ENCODE measurements at regions not wholly inside any gene's neighbourhood (a gene's known extent, or its start where the extent isn't known, plus 50 kb on each side); places are given as distances from the start of the nearest gene placed in this dataset.

- Mint-ChIP-seq H3K27me3 (no peaks in the 10 kb centered on the region), H3K36me3 (no peaks in the 10 kb centered on the region), H3K4me3 (no peak overlapping the region), H3K4me1 (no peaks in the 10 kb centered on the region), H3K27ac (no peak overlapping the region), H3K9me3 (peaks cover 6% of the 10 kb centered on the region)
- ATAC-seq (ENCODE audit: low read depth) (no peak), DNase-seq (no peak)
- POLR2A ChIA-PET: no interaction called here
Measured at GRCh38 chr2:34991508-34992274, 1363.9 kb upstream of the CRIM1 start.

- Mint-ChIP-seq H3K36me3 (no peaks in the 10 kb centered on the region), H3K4me3 (no peak overlapping the region), H3K9me3 (peaks cover 3% of the 10 kb centered on the region), H3K27ac (no peak overlapping the region), H3K4me1 (no peaks in the 10 kb centered on the region), H3K27me3 (no peaks in the 10 kb centered on the region)
- ATAC-seq (ENCODE audit: low read depth): no peak
- POLR2A ChIA-PET: no interaction called here
- no peak for DNase-seq
Measured at GRCh38 chr2:34985474-34985873, 1370.1 kb upstream of the CRIM1 start.

GRCh38 chr2:34980689-34981088, 1374.9 kb upstream of the CRIM1 start:
- POLR2A ChIA-PET: no interaction called here
- DNase-seq (no peak), ATAC-seq (ENCODE audit: low read depth) (no peak)
- H3K4me1 Mint-ChIP-seq: no peaks in the 10 kb centered on the region
- peaks cover 5% of the 10 kb centered on the region for H3K9me3 Mint-ChIP-seq
- no peak overlapping the region for H3K27ac Mint-ChIP-seq
- no peak overlapping the region for H3K4me3 Mint-ChIP-seq
- no peaks in the 10 kb centered on the region for H3K27me3 Mint-ChIP-seq
- H3K36me3 Mint-ChIP-seq: no peaks in the 10 kb centered on the region

- Mint-ChIP-seq H3K4me1 (no peaks in the 10 kb centered on the region), H3K27me3 (no peaks in the 10 kb centered on the region), H3K9me3 (peaks cover 7% of the 10 kb centered on the region), H3K27ac (no peak overlapping the region), H3K4me3 (no peak overlapping the region), H3K36me3 (no peaks in the 10 kb centered on the region)
- no peak for DNase-seq
- no peak for ATAC-seq (ENCODE audit: low read depth)
- POLR2A ChIA-PET: no interaction called here
Measured at GRCh38 chr2:34979148-34979547, 1376.4 kb upstream of the CRIM1 start.

- H3K4me1 Mint-ChIP-seq: no peaks in the 10 kb centered on the region
- no peaks in the 10 kb centered on the region for H3K36me3 Mint-ChIP-seq
- no peaks in the 10 kb centered on the region for H3K27me3 Mint-ChIP-seq
- no peaks in the 10 kb centered on the region for H3K9me3 Mint-ChIP-seq
- H3K27ac Mint-ChIP-seq: no peak overlapping the region
- DNase-seq: no peak
- POLR2A ChIA-PET: no interaction called here
- H3K4me3 Mint-ChIP-seq: no peak overlapping the region
- no peak for ATAC-seq (ENCODE audit: low read depth)
Measured at GRCh38 chr2:34961822-34962221, 1362.7 kb upstream of the FAM98A start.

- Mint-ChIP-seq H3K9me3 (no peaks in the 10 kb centered on the region), H3K4me3 (no peak overlapping the region), H3K4me1 (no peaks in the 10 kb centered on the region), H3K36me3 (no peaks in the 10 kb centered on the region), H3K27ac (no peak overlapping the region), H3K27me3 (no peaks in the 10 kb centered on the region)
- ATAC-seq (ENCODE audit: low read depth) (no peak), DNase-seq (no peak)
- POLR2A ChIA-PET: no interaction called here
Measured at GRCh38 chr2:34954758-34955157, 1355.7 kb upstream of the FAM98A start.

GRCh38 chr2:34950797-34951196, 1351.7 kb upstream of the FAM98A start:
- Mint-ChIP-seq H3K36me3 (no peaks in the 10 kb centered on the region), H3K27me3 (no peaks in the 10 kb centered on the region), H3K9me3 (no peaks in the 10 kb centered on the region), H3K4me1 (no peaks in the 10 kb centered on the region), H3K4me3 (no peak overlapping the region), H3K27ac (no peak overlapping the region)
- ATAC-seq (ENCODE audit: low read depth) (no peak), DNase-seq (no peak)
- POLR2A ChIA-PET: no interaction called here

GRCh38 chr2:34949316-34949715, 1350.2 kb upstream of the FAM98A start:
- DNase-seq: no peak
- no peak overlapping the region for H3K27ac Mint-ChIP-seq

GRCh38 chr2:34936089-34936488, 1337.0 kb upstream of the FAM98A start:
- no peak for DNase-seq
- ATAC-seq (ENCODE audit: low read depth): no peak
- H3K4me1 Mint-ChIP-seq: no peaks in the 10 kb centered on the region
- peaks cover 4% of the 10 kb centered on the region for H3K9me3 Mint-ChIP-seq
- POLR2A ChIA-PET: no interaction called here
- no peak overlapping the region for H3K27ac Mint-ChIP-seq
- no peaks in the 10 kb centered on the region for H3K36me3 Mint-ChIP-seq
- H3K4me3 Mint-ChIP-seq: no peak overlapping the region
- H3K27me3 Mint-ChIP-seq: no peaks in the 10 kb centered on the region

More at GRCh38 chr2:34949316-34949715, 1350.2 kb upstream of the FAM98A start:
- no peaks in the 10 kb centered on the region for H3K36me3 Mint-ChIP-seq
- peaks cover 2% of the 10 kb centered on the region for H3K9me3 Mint-ChIP-seq
- no peak overlapping the region for H3K4me3 Mint-ChIP-seq
- ATAC-seq (ENCODE audit: low read depth): no peak
- H3K27me3 Mint-ChIP-seq: no peaks in the 10 kb centered on the region
- POLR2A ChIA-PET: no interaction called here
- no peaks in the 10 kb centered on the region for H3K4me1 Mint-ChIP-seq

- POLR2A ChIA-PET: no interaction called here
Measured at GRCh38 chr2:34912084-34912483, 1313.0 kb upstream of the FAM98A start.

GRCh38 chr2:34909992-34910705, 1311.0 kb upstream of the FAM98A start:
- H3K27ac Mint-ChIP-seq: no peak overlapping the region
- ATAC-seq (ENCODE audit: low read depth) (no peak), DNase-seq (no peak)
- no peaks in the 10 kb centered on the region for H3K9me3 Mint-ChIP-seq
- H3K27me3 Mint-ChIP-seq: no peaks in the 10 kb centered on the region
- H3K4me1 Mint-ChIP-seq: no peaks in the 10 kb centered on the region
- no peak overlapping the region for H3K4me3 Mint-ChIP-seq
- no peaks in the 10 kb centered on the region for H3K36me3 Mint-ChIP-seq
- POLR2A ChIA-PET: no interaction called here

More at GRCh38 chr2:34912084-34912483, 1313.0 kb upstream of the FAM98A start:
- DNase-seq (no peak), ATAC-seq (ENCODE audit: low read depth) (no peak)
- H3K4me1 Mint-ChIP-seq: no peaks in the 10 kb centered on the region
- H3K27ac Mint-ChIP-seq: no peak overlapping the region
- no peak overlapping the region for H3K4me3 Mint-ChIP-seq
- H3K27me3 Mint-ChIP-seq: no peaks in the 10 kb centered on the region
- H3K9me3 Mint-ChIP-seq: peaks cover 1% of the 10 kb centered on the region
- no peaks in the 10 kb centered on the region for H3K36me3 Mint-ChIP-seq

GRCh38 chr2:34907812-34908211, 1308.7 kb upstream of the FAM98A start:
- no peak for DNase-seq

GRCh38 chr2:34901739-34902138, 1302.6 kb upstream of the FAM98A start:
- peaks cover 4% of the 10 kb centered on the region for H3K9me3 Mint-ChIP-seq
- no peaks in the 10 kb centered on the region for H3K4me1 Mint-ChIP-seq
- ATAC-seq (ENCODE audit: low read depth) (no peak), DNase-seq (no peak)
- H3K27me3 Mint-ChIP-seq: no peaks in the 10 kb centered on the region
- POLR2A ChIA-PET: no interaction called here
- H3K4me3 Mint-ChIP-seq: no peak overlapping the region
- no peaks in the 10 kb centered on the region for H3K36me3 Mint-ChIP-seq
- H3K27ac Mint-ChIP-seq: no peak overlapping the region

More at GRCh38 chr2:34907812-34908211, 1308.7 kb upstream of the FAM98A start:
- no peak for ATAC-seq (ENCODE audit: low read depth)
- POLR2A ChIA-PET: no interaction called here
- no peaks in the 10 kb centered on the region for H3K4me1 Mint-ChIP-seq
- H3K27ac Mint-ChIP-seq: no peak overlapping the region
- no peak overlapping the region for H3K4me3 Mint-ChIP-seq
- H3K36me3 Mint-ChIP-seq: no peaks in the 10 kb centered on the region
- peaks cover 2% of the 10 kb centered on the region for H3K9me3 Mint-ChIP-seq
- no peaks in the 10 kb centered on the region for H3K27me3 Mint-ChIP-seq

GRCh38 chr2:34899079-34899478, 1300.0 kb upstream of the FAM98A start:
- POLR2A ChIA-PET: no interaction called here
- DNase-seq: no peak
- Mint-ChIP-seq H3K27ac (no peak overlapping the region), H3K4me1 (no peaks in the 10 kb centered on the region), H3K9me3 (peaks cover 4% of the 10 kb centered on the region), H3K27me3 (no peaks in the 10 kb centered on the region), H3K4me3 (no peak overlapping the region), H3K36me3 (no peaks in the 10 kb centered on the region)
- no peak for ATAC-seq (ENCODE audit: low read depth)

Measured in activated naive CD8-positive, alpha-beta T cell treated with anti-CD3 and anti-CD28 coated beads, Interleukin-2, amount 10 ng/mL, durations not matched to agents 7 days and 5 days (primary cell).